PC-3 (cell line): ENCODE measurements at regions not wholly inside any gene's neighbourhood (a gene's known extent, or its start where the extent isn't known, plus 50 kb on each side); places are given as distances from the start of the nearest gene placed in this dataset.

ENCODE experiments used
- EZH2phosphoT487 ChIP-seq: fragments of 300-600 bp; sonication (generic); IDR thresholded peaks from 2 replicates; pipeline ENCODE4 v1.6.1; 2018; ENCODE audit warnings: mild to moderate bottlenecking, antibody characterized with exemption, low read length, borderline replicate concordance
- TF ChIP-seq, protein P1 (sequence below): fragments of 300-600 bp; sonication (generic); conservative IDR thresholded peaks from 2 replicates; pipeline ENCODE4 v1.5.1; 2017; ENCODE audit warnings: antibody characterized with exemption, low read depth, mild to moderate bottlenecking, low read length

- TF ChIP-seq, protein P1, sequence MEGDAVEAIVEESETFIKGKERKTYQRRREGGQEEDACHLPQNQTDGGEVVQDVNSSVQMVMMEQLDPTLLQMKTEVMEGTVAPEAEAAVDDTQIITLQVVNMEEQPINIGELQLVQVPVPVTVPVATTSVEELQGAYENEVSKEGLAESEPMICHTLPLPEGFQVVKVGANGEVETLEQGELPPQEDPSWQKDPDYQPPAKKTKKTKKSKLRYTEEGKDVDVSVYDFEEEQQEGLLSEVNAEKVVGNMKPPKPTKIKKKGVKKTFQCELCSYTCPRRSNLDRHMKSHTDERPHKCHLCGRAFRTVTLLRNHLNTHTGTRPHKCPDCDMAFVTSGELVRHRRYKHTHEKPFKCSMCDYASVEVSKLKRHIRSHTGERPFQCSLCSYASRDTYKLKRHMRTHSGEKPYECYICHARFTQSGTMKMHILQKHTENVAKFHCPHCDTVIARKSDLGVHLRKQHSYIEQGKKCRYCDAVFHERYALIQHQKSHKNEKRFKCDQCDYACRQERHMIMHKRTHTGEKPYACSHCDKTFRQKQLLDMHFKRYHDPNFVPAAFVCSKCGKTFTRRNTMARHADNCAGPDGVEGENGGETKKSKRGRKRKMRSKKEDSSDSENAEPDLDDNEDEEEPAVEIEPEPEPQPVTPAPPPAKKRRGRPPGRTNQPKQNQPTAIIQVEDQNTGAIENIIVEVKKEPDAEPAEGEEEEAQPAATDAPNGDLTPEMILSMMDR = no peak
- no peak for TF ChIP-seq EZH2phosphoT487
Observed at GRCh38 chr13:30141775-30142485, 165.4 kb downstream of the KATNAL1 start.
